GM12872 (cell line): ENCODE measurements at regions not wholly inside any gene's neighbourhood (a gene's known extent, or its start where the extent isn't known, plus 50 kb on each side); places are given as distances from the start of the nearest gene placed in this dataset.

Source experiments
- CTCF ChIP-seq: IDR thresholded peaks from 3 replicates; pipeline ENCODE4 v1.5.1; 2011; ENCODE audit warnings: low read depth, mild to moderate bottlenecking, low read length, moderate library complexity; ENCODE audit not compliant: insufficient read depth

- TF ChIP-seq CTCF, result no peak
Observed at GRCh38 chr4:115607311-115607710, 493.9 kb upstream of the NDST4 start.

- no peak for TF ChIP-seq CTCF
Observed at GRCh38 chr4:115596265-115597001, 483.0 kb upstream of the NDST4 start.

GRCh38 chr4:115580901-115581300 lies 467.5 kb upstream of the NDST4 start:
- TF ChIP-seq CTCF, result no peak

GRCh38 chr4:115575851-115576250 lies 462.4 kb upstream of the NDST4 start:
- TF ChIP-seq CTCF, result no peak

GRCh38 chr4:115562506-115562905 lies 449.1 kb upstream of the NDST4 start:
- no peak for TF ChIP-seq CTCF

GRCh38 chr4:115548123-115548522 lies 434.7 kb upstream of the NDST4 start:
- no peak for TF ChIP-seq CTCF

GRCh38 chr4:115537387-115537786 lies 424.0 kb upstream of the NDST4 start:
- TF ChIP-seq CTCF, result no peak
